HG03280 (cell line): ENCODE measurements at regions not wholly inside any gene's neighbourhood (a gene's known extent, or its start where the extent isn't known, plus 50 kb on each side); places are given as distances from the start of the nearest gene placed in this dataset.

Experiments
- ATAC-seq: cut with Tn5 transposase; IDR thresholded peaks from one replicate; pipeline ENCODE4 v1.9.1; 2021; ENCODE audit warnings: mild to moderate bottlenecking, moderate library complexity; ENCODE audit not compliant: unreplicated experiment

DNA sequence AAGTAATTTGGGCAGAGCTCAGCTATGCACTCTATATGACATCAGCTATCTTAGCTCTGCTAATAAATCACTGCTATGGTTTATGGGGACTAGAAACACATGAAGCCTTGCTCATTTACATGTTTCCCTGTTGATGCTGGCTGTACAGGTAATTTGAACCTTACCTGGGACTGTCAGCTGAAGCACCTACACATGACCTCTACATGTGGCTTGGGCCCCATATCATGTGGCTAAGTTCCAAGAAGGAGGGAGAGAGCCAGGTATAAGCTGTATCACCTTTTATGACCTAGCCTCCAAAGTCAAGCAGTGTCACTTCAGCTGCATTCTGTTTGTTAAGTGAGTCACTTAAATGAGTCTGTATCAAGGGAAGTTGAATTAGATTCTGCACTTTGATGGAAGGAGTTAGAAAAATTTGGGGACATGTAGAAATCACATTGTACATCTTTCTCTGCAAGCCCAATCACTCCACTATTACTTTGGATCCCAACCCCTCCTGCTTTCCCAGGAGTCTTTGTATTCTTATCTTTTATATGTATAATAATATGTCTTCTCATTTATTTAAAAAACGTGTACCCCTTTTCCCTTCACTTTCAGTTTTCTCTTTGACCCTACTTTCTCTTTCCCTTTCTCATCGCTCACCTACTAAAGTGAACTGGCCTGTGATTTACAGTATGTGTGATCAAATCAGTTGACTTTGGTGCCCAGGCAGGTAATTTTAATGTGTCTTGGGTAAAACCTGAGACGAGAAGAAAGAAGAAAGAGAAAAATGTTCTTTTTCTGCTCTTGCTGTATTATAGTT, 53.4 kb upstream of the PRKACB start:
- peak; percentile 60 for ATAC-seq

DNA sequence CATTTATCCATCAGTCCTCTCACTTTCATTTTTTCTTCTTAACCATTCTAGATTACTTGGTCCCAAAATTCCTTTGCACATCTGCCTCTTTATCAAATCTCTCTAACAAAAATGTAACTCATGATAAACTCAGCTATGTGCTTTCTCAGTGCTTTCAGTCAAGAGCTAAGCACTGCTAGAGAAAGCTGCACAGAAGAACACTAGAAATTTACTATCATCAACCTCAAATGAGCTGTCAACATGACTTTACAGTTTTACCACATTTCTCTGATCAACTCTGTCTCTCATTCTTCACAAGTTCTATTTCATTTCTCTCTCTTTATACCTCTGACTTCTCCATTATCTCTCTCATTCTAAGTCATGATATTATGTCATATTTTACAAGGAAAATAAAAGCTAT, 54.2 kb upstream of the PRKACB start:
- ATAC-seq = no peak

DNA sequence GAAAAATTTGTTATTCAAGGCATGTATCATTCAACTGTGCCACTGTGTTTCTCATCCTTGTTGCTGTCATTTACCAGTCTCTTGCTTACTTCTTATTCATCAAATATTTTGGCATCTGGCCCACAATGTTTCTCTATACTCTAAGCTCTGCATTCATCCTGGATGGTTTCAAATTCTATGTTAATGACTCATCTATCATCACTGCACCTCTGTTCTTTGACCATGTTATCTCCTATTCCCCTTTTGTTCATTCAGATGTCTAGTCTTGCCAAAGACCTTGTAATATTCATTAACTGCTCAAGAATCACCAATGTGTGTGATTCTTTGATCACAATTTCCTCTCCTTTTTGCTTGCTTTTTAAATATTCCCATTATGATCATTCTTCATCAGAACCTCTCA, 54.6 kb upstream of the PRKACB start:
- no peak for ATAC-seq

DNA sequence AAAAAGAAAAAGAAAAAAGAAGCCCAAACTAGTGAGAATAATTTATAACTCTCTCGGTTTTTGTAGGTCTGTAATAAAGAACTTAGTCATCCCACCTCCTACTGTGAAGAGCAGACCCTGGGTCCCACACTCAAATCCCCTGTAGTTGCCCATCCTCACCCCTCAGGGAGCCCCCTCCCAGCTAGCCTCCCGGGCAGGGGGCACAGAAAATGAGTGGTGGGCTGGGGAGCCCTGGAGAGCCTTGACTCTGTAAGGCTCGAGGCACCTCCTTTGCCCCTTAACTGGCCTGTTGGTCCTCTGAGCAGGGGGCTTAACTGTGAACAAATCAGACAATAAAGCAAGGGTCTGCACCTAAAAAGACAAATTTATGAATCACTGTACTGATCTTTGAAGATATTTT, 57.5 kb upstream of the PRKACB start:
- no peak for ATAC-seq

DNA sequence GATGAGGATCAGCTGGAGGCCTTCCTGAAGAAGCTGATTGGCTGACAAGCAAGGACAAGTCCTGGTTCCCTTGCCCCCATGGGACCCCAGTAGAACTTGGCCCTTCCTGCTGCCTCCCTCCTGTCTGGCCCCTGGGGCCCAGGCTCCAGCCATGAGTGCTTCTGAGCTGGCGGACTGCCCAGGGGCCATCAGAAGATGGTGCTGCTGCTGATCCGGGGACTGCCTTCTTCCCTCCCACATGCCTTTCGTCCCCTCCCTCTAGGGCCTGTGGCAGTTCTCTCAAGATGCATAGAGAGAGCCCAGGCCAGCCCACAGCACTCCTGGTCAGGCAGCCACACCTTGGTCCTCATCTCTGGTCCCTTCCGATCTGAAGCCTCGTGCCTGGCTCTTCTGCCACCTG, 57.9 kb upstream of the PRKACB start:
- no peak for ATAC-seq

DNA sequence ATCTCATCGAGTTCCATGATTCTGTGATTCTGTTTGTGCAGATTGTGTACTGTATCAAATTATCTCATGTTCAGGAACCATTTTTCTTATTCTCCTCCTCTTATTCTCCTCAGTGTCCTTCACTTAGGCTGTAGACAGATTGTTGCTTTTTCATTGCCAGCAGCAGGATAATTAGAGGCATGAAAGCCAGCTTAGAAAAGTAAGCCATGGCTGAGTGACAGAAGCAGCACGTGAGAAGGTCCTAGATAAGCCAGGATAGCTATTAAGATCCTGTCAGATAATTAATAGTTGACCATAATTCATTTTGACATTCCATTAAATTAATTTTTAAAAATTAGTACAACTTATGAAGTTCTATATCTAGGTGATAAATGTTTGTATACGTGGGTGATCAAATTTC, 60.8 kb upstream of the PRKACB start:
- ATAC-seq = no peak

DNA sequence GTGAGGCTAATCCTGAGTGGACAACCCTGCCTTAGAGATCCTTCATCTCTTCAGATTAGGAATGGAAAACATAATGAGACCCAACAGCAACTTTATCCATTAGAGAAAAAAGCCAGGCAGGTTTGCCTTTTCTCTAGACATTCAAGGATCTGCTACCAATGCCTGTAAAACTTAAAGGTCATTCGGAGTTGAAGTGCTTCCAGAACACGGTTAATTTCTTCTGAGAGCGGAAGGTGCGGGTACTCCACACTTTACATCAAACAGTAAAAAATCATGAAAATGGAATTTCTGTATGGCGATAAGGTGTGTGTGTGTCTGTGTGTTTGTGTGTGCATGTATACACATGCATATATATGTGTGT, 65.2 kb upstream of the PRKACB start:
- ATAC-seq = no peak

DNA sequence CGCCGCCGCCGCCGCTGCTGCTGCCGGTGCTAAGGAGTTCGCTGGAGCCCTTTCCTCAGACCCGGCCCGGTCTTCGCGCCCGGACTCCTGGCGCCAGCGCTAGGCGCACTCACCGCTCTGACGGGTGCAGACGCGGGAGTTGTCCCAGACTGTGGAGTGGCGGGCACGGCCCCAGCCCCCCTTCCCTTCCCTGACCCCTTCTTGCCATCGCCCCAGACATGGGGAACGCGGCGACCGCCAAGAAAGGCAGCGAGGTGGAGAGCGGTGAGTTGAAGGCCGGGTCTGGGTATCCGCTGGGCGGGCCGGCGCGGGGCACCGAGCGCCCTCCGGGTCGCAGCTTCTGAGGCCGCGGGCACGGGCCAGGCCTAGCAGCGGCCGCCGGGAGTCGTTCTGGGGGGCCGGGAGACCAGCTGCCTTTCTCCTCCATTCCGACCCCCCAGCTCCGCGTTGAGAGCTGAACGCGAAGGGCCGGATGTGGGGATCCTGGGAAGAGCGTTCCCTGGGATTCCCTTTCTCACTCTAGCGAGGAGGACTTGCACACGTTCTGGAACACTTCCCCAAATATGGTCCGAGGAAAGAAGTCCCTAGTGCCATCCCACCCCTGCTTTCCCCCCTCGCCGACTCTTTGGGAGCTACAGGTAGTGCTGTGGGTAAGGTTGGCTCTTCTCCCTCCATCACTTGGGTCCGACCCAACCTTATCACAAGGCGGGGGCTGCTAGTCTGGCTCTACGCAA, 65.8 kb upstream of the PRKACB start:
- no peak for ATAC-seq

DNA sequence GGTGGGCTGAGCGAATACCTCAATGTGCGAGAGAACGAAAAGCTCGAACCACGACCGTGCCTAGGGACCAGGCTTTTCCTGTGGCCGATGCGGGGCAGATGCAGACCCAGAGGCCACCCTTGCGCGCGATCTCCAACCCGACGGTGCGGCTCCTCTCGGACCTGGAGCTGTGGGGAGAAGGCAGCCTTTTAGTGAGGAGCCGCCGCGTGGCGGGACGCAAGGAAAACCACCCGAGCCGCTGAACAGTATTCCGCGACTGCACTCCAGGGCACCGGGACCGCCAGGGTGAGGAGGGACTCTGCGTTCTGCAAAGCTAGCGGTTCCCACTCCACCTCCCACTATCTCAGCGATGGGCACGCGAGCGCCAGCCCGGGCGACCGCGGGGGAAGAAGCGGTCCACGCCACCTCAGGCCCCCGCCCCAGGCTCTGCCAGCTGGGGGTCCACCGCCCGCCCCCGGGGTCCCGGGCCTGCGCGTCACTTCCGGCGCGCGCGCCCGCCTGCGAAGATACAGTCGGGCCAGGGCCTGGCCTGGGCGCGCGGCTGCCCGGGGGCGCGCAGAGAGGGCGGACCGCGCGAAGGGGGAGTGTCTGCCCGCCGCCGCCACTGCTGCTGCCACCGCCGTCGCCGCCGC, 66.5 kb upstream of the PRKACB start:
- ATAC-seq = peak; percentile 94

DNA sequence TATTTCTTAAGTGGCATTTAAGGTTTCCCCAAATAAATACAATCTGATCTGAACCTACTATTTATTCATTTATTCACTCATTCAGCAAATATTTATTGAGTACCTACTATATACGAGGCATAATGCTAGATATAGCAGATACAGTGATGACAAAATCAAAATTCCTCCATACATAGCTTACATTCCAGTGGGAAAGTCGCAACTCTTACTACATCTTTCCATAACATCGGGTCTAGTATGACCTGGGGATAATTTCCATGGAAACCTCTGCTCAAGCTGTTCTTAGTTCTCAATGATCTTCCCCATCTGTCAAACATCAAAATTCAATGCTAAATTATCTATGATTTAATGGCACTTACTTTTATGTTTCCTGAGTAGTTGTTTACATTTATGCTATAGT, 70.8 kb upstream of the PRKACB start:
- no peak for ATAC-seq

DNA sequence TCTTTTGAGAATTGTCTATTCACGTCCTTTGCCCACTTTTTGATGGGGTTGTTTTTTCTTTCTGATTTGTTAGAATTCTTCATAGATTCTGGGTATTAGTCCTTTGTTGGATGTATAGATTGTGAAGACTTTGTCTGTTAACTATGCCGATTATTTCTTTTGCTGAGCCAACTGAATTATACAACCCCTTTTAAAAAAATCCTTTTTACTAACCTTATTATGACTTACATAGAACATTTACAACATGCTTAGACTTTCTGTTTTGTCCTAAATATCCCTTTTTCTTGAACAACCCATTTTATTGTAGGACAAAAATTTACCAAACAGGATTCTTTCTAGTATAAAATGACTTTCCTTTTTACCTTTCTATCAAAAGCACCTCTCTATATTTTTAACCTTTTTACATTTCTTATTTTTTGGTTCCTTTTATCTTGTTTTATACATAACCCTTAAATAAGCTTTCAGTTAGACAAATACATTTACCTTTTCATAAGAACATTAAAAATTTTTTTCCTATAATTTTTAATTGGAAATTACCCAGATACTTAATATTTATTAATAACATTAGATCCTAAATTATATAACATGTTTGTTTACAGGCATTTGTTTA, 70.4 kb upstream of the TTLL7 start:
- ATAC-seq = no peak

DNA sequence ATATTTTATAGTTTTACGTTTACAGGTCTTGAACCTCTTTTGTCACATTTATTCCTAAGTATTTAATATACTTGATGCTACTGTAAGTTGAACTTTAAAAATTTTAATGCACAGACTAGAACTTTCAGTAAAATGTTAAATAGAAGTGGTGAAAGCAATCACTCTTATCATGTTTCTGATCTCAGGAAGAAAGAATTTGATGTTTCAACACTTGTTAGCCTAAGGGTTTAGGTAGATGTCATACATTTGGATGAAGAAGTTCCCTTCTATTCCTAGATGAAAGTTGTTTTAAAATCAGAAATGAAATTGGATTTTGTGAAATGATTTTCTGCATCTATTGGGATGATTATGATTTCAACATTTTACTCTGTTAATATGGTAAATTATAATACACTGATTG, 63.6 kb upstream of the TTLL7 start:
- ATAC-seq = no peak

DNA sequence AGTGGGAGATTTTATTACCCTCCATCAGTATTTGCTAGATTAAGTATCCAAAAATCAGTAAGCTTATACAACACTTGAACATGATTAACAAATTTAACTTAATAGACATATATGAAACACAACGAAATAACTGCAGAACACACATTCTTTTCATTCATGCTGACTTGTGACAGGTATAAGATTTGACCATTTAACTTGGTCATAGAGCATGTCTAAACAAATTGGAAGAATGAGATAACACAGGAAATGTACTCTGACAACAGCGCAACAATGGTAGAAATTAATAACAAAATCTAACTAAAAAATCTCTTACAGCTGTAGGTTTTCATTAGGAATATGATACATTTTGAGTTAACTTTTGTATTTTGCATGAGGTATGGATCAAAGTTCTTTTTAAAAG, 62.4 kb upstream of the TTLL7 start:
- no peak for ATAC-seq

DNA sequence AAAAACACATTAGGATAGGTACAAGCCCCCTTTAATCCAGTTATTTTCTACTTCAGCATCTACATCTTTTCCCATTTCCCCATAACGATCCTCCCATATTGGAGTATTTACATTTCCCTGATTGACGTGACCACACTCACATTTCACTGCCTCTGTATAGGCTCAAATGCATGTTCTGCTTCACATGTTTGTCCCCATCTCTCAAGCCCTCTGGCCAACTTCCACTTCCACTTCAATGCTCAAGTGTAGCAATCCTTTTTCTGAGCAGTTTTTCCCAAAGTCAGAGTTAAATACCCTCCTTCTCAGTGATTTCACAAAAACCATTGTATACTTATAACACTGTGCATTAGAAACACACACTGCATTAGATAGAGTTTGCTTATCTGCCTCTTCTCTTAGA, 61.8 kb upstream of the TTLL7 start:
- no peak for ATAC-seq

DNA sequence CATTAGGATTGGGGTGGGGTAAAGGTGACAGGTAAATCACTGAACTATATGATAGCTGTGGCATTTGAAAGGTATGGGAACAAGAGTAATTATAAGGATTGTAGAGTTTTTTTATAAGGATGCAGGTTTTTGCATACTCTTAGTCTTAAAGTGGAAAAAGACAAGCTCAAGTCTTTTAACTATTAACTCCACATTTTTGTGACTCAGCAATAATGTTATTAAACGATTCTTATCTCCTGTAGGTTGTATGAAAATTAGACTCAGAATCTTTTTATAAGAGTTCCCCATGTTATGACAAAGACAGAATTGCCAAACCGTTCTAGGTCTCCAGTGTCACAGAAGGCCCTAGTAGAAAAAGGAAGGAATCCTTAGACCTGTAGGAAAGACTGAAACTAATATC, 49.9 kb upstream of the TTLL7 start:
- no peak for ATAC-seq
